HG03442 (cell line): ENCODE measurements at regions not wholly inside any gene's neighbourhood (a gene's known extent, or its start where the extent isn't known, plus 50 kb on each side); places are given as distances from the start of the nearest gene placed in this dataset.

Source experiments
- ATAC-seq: cut with Tn5 transposase; IDR thresholded peaks from one replicate; pipeline ENCODE4 v1.9.1; 2021; ENCODE audit warnings: mild to moderate bottlenecking, moderate library complexity; ENCODE audit not compliant: unreplicated experiment

GRCh38 chr9:2991292-2991691 is 147.4 kb upstream of the PUM3 start:
- no peak for ATAC-seq

GRCh38 chr9:2987679-2988078 is 143.8 kb upstream of the PUM3 start:
- no peak for ATAC-seq

- no peak for ATAC-seq
These were observed 141.4 kb upstream of the PUM3 start for GRCh38 chr9:2985343-2985742.

- no peak for ATAC-seq
These were observed 140.6 kb upstream of the PUM3 start for GRCh38 chr9:2984491-2984890.

GRCh38 chr9:2979957-2980610 is 136.2 kb upstream of the PUM3 start:
- ATAC-seq = no peak

- no peak for ATAC-seq
These were observed 128.6 kb upstream of the PUM3 start for GRCh38 chr9:2972475-2972874.

- no peak for ATAC-seq
These were observed 127.0 kb upstream of the PUM3 start for GRCh38 chr9:2970864-2971263.

- ATAC-seq = no peak
These were observed 123.9 kb upstream of the PUM3 start for GRCh38 chr9:2967766-2968165.

GRCh38 chr9:2966565-2967300 is 122.8 kb upstream of the PUM3 start:
- no peak for ATAC-seq

GRCh38 chr9:2964470-2964869 is 120.6 kb upstream of the PUM3 start:
- no peak for ATAC-seq

- ATAC-seq = no peak
These were observed 119.4 kb upstream of the PUM3 start for GRCh38 chr9:2963307-2963706.

GRCh38 chr9:2962471-2963172 is 118.7 kb upstream of the PUM3 start:
- no peak for ATAC-seq

GRCh38 chr9:2958219-2958618 is 114.3 kb upstream of the PUM3 start:
- ATAC-seq = no peak

GRCh38 chr9:2957656-2958200 is 113.8 kb upstream of the PUM3 start:
- no peak for ATAC-seq

GRCh38 chr9:2955575-2955974 is 111.7 kb upstream of the PUM3 start:
- ATAC-seq = no peak

GRCh38 chr9:2939368-2939767 is 95.5 kb upstream of the PUM3 start:
- no peak for ATAC-seq

GRCh38 chr9:2936221-2936620 is 92.3 kb upstream of the PUM3 start:
- ATAC-seq = no peak

- no peak for ATAC-seq
These were observed 91.0 kb upstream of the PUM3 start for GRCh38 chr9:2934883-2935282.

- ATAC-seq = no peak
These were observed 90.4 kb upstream of the PUM3 start for GRCh38 chr9:2934241-2934650.

GRCh38 chr9:2933165-2934095 is 89.5 kb upstream of the PUM3 start:
- ATAC-seq = no peak

GRCh38 chr9:2928411-2928810 is 84.5 kb upstream of the PUM3 start:
- no peak for ATAC-seq
